RWPE2 (cell line): ENCODE measurements at regions not wholly inside any gene's neighbourhood (a gene's known extent, or its start where the extent isn't known, plus 50 kb on each side); places are given as distances from the start of the nearest gene placed in this dataset.

Experiments used
- ATAC-seq: fragments of 200-7000 bp; cut with Tn5 transposase; 3 replicates; pipeline ENCODE4 v1.9.1; 2021; ENCODE audit warnings: low read depth
- DNase-seq: peaks from one replicate; pipeline ENCODE4 v3.0.0-alpha.2; 2020; ENCODE audit warnings: low spot score
- H3K27ac ChIP-seq: fragments of 450-650 bp; 2 replicates; pipeline ENCODE4 v1.5.1; 2017; ENCODE audit warnings: mild to moderate bottlenecking; ENCODE audit not compliant: poor library complexity, severe bottlenecking
- H3K27me3 ChIP-seq: fragments of 250-450 bp; sonication (Bioruptor Pico); 2 replicates; pipeline ENCODE4 v1.5.1; 2021; ENCODE audit warnings: mild to moderate bottlenecking, moderate library complexity; ENCODE audit not compliant: insufficient read depth, poor library complexity, severe bottlenecking
- H3K36me3 ChIP-seq: fragments of 250-450 bp; sonication (Bioruptor Pico); 2 replicates; pipeline ENCODE4 v1.5.1; 2020; ENCODE audit warnings: low read depth, mild to moderate bottlenecking, moderate library complexity
- H3K4me1 ChIP-seq: fragments of 250-450 bp; sonication (Bioruptor Pico); 2 replicates; pipeline ENCODE4 v1.5.1; 2021; ENCODE audit warnings: mild to moderate bottlenecking, moderate library complexity; ENCODE audit not compliant: insufficient read depth, poor library complexity, severe bottlenecking
- H3K4me3 ChIP-seq: fragments of 250-450 bp; sonication (Bioruptor Pico); 2 replicates; pipeline ENCODE4 v1.5.1; 2021; ENCODE audit warnings: mild to moderate bottlenecking, moderate library complexity; ENCODE audit not compliant: severe bottlenecking
- H3K9me3 ChIP-seq: fragments of 250-450 bp; sonication (Bioruptor Pico); 2 replicates; pipeline ENCODE4 v1.5.1; 2021; ENCODE audit warnings: mild to moderate bottlenecking, moderate library complexity; ENCODE audit not compliant: severe bottlenecking
- CTCF ChIP-seq: fragments of 450-650 bp; IDR thresholded peaks from one replicate; pipeline ENCODE4 v1.5.1; 2017; ENCODE audit warnings: mild to moderate bottlenecking, moderate library complexity; ENCODE audit not compliant: poor library complexity, severe bottlenecking

- Histone ChIP-seq H3K4me3 (no peak overlapping the region), H3K4me1 (no peaks in the 10 kb centered on the region), H3K27me3 (no peaks in the 10 kb centered on the region), H3K27ac (no peak overlapping the region), H3K9me3 (no peaks in the 10 kb centered on the region), H3K36me3 (no peaks in the 10 kb centered on the region)
- no peak for DNase-seq
- no peak for ATAC-seq
- no peak for TF ChIP-seq CTCF
Observed at GRCh38 chr21:28358170-28358569, 634.5 kb downstream of the LTN1 start.

GRCh38 chr21:28357743-28358142 lies 634.9 kb downstream of the LTN1 start:
- Histone ChIP-seq H3K27ac (no peak overlapping the region), H3K36me3 (no peaks in the 10 kb centered on the region), H3K4me3 (no peak overlapping the region), H3K27me3 (no peaks in the 10 kb centered on the region), H3K4me1 (no peaks in the 10 kb centered on the region), H3K9me3 (no peaks in the 10 kb centered on the region)
- no peak for TF ChIP-seq CTCF
- ATAC-seq, result no peak
- no peak for DNase-seq

- Histone ChIP-seq H3K4me3 (no peak overlapping the region), H3K4me1 (no peaks in the 10 kb centered on the region), H3K27ac (no peak overlapping the region), H3K27me3 (no peaks in the 10 kb centered on the region), H3K36me3 (no peaks in the 10 kb centered on the region), H3K9me3 (no peaks in the 10 kb centered on the region)
- ATAC-seq (no peak), DNase-seq (no peak)
- no peak for TF ChIP-seq CTCF
Observed at GRCh38 chr21:28356422-28356821, 636.3 kb downstream of the LTN1 start.

- H3K27me3 ChIP-seq, result no peaks in the 10 kb centered on the region
- H3K36me3 ChIP-seq, result no peaks in the 10 kb centered on the region
- no peak overlapping the region for H3K27ac ChIP-seq
- no peaks in the 10 kb centered on the region for H3K9me3 ChIP-seq
- TF ChIP-seq CTCF, result no peak
- no peaks in the 10 kb centered on the region for H3K4me1 ChIP-seq
- no peak for ATAC-seq
- no peak for DNase-seq
- no peak overlapping the region for H3K4me3 ChIP-seq
Observed at GRCh38 chr21:28345934-28346333, 646.7 kb downstream of the LTN1 start.

- no peak for ATAC-seq
Observed at GRCh38 chr21:28344985-28345384, 647.7 kb downstream of the LTN1 start.

More at GRCh38 chr21:28344985-28345384, 647.7 kb downstream of the LTN1 start:
- no peak for DNase-seq
- Histone ChIP-seq H3K27ac (no peak overlapping the region), H3K36me3 (no peaks in the 10 kb centered on the region), H3K4me1 (no peaks in the 10 kb centered on the region), H3K27me3 (no peaks in the 10 kb centered on the region), H3K9me3 (no peaks in the 10 kb centered on the region), H3K4me3 (no peak overlapping the region)
- no peak for TF ChIP-seq CTCF
